ENCODE measurements at regions not wholly inside any gene's neighbourhood (a gene's known extent, or its start where the extent isn't known, plus 50 kb on each side); places are given as distances from the start of the nearest gene placed in this dataset.
"Not testable (repeated sequence)": the region's sequence is repeated elsewhere in the genome, so short reads cannot be mapped to it uniquely, and the experiment has no call there.

GRCh38 chr3:104150724-104151123, 1216.0 kb upstream of the ALCAM start:
- Mint-ChIP-seq H3K27me3 (no peaks in the 10 kb centered on the region), H3K4me1 (no peaks in the 10 kb centered on the region), H3K9me3 (no peaks in the 10 kb centered on the region), H3K36me3 (no peaks in the 10 kb centered on the region), H3K27ac (no peak overlapping the region), H3K4me3 (no peak overlapping the region)
- no peak for ATAC-seq

- H3K4me1 Mint-ChIP-seq = no peaks in the 10 kb centered on the region
- no peaks in the 10 kb centered on the region for H3K36me3 Mint-ChIP-seq
- no peaks in the 10 kb centered on the region for H3K27me3 Mint-ChIP-seq
- ATAC-seq = no peak
- no peaks in the 10 kb centered on the region for H3K9me3 Mint-ChIP-seq
- H3K4me3 Mint-ChIP-seq = no peak overlapping the region
- H3K27ac Mint-ChIP-seq = no peak overlapping the region
These were observed 1211.8 kb upstream of the ALCAM start for GRCh38 chr3:104154896-104155295.

- Mint-ChIP-seq H3K9me3 (peaks cover 13% of the 10 kb centered on the region), H3K27ac (no peak overlapping the region), H3K4me3 (no peak overlapping the region), H3K27me3 (peaks cover 8% of the 10 kb centered on the region), H3K4me1 (no peaks in the 10 kb centered on the region), H3K36me3 (peaks cover 5% of the 10 kb centered on the region)
- no peak for ATAC-seq
These were observed 1200.8 kb upstream of the ALCAM start for GRCh38 chr3:104165866-104166265.

GRCh38 chr3:104168386-104168785, 1198.3 kb upstream of the ALCAM start:
- Mint-ChIP-seq H3K27ac (no peak overlapping the region), H3K4me3 (no peak overlapping the region), H3K9me3 (peaks cover 13% of the 10 kb centered on the region), H3K36me3 (peaks cover 5% of the 10 kb centered on the region), H3K27me3 (peaks cover 10% of the 10 kb centered on the region), H3K4me1 (no peaks in the 10 kb centered on the region)
- ATAC-seq = no peak

- H3K4me1 Mint-ChIP-seq = no peaks in the 10 kb centered on the region
- no peak for ATAC-seq
These were observed 1191.0 kb upstream of the ALCAM start for GRCh38 chr3:104175696-104176095.

GRCh38 chr3:104176706-104177105, 1190.0 kb upstream of the ALCAM start:
- ATAC-seq = no peak
- no peaks in the 10 kb centered on the region for H3K27me3 Mint-ChIP-seq
- H3K4me1 Mint-ChIP-seq = no peaks in the 10 kb centered on the region
- H3K4me3 Mint-ChIP-seq = no peak overlapping the region
- no peak overlapping the region for H3K27ac Mint-ChIP-seq
- H3K36me3 Mint-ChIP-seq = no peaks in the 10 kb centered on the region
- no peaks in the 10 kb centered on the region for H3K9me3 Mint-ChIP-seq

More at GRCh38 chr3:104175696-104176095, 1191.0 kb upstream of the ALCAM start:
- Mint-ChIP-seq H3K27ac (no peak overlapping the region), H3K36me3 (no peaks in the 10 kb centered on the region), H3K9me3 (no peaks in the 10 kb centered on the region), H3K27me3 (peaks cover 4% of the 10 kb centered on the region), H3K4me3 (no peak overlapping the region)

- Mint-ChIP-seq H3K27ac (no peak overlapping the region), H3K27me3 (no peaks in the 10 kb centered on the region), H3K4me3 (no peak overlapping the region), H3K36me3 (no peaks in the 10 kb centered on the region), H3K4me1 (no peaks in the 10 kb centered on the region), H3K9me3 (no peaks in the 10 kb centered on the region)
- no peak for ATAC-seq
These were observed 1188.0 kb upstream of the ALCAM start for GRCh38 chr3:104178680-104179079.

GRCh38 chr3:104180906-104181305, 1185.8 kb upstream of the ALCAM start:
- H3K36me3 Mint-ChIP-seq = no peaks in the 10 kb centered on the region

GRCh38 chr3:104190681-104191080, 1176.0 kb upstream of the ALCAM start:
- Mint-ChIP-seq H3K27me3 (no peaks in the 10 kb centered on the region), H3K27ac (no peak overlapping the region), H3K4me1 (no peaks in the 10 kb centered on the region), H3K36me3 (no peaks in the 10 kb centered on the region), H3K4me3 (no peak overlapping the region), H3K9me3 (no peaks in the 10 kb centered on the region)
- ATAC-seq = no peak

More at GRCh38 chr3:104180906-104181305, 1185.8 kb upstream of the ALCAM start:
- Mint-ChIP-seq H3K27ac (no peak overlapping the region), H3K4me1 (no peaks in the 10 kb centered on the region), H3K9me3 (no peaks in the 10 kb centered on the region), H3K27me3 (no peaks in the 10 kb centered on the region), H3K4me3 (no peak overlapping the region)
- ATAC-seq = no peak

GRCh38 chr3:104198131-104198530, 1168.6 kb upstream of the ALCAM start:
- no peaks in the 10 kb centered on the region for H3K27me3 Mint-ChIP-seq
- no peak overlapping the region for H3K4me3 Mint-ChIP-seq
- H3K36me3 Mint-ChIP-seq = no peaks in the 10 kb centered on the region
- ATAC-seq = no peak
- H3K4me1 Mint-ChIP-seq = no peaks in the 10 kb centered on the region
- H3K27ac Mint-ChIP-seq = no peak overlapping the region
- H3K9me3 Mint-ChIP-seq = no peaks in the 10 kb centered on the region

GRCh38 chr3:104206925-104207324, 1159.8 kb upstream of the ALCAM start:
- Mint-ChIP-seq H3K4me1 (no peaks in the 10 kb centered on the region), H3K27me3 (no peaks in the 10 kb centered on the region), H3K36me3 (no peaks in the 10 kb centered on the region), H3K4me3 (no peak overlapping the region), H3K9me3 (no peaks in the 10 kb centered on the region), H3K27ac (no peak overlapping the region)
- ATAC-seq = no peak

GRCh38 chr3:104214277-104214676, 1152.4 kb upstream of the ALCAM start:
- no peak overlapping the region for H3K4me3 Mint-ChIP-seq
- H3K27me3 Mint-ChIP-seq = no peaks in the 10 kb centered on the region
- H3K27ac Mint-ChIP-seq = no peak overlapping the region
- ATAC-seq = no peak
- peaks cover 7% of the 10 kb centered on the region for H3K4me1 Mint-ChIP-seq
- H3K36me3 Mint-ChIP-seq = no peaks in the 10 kb centered on the region
- H3K9me3 Mint-ChIP-seq = no peaks in the 10 kb centered on the region

- no peaks in the 10 kb centered on the region for H3K27me3 Mint-ChIP-seq
- peaks cover 7% of the 10 kb centered on the region for H3K4me1 Mint-ChIP-seq
- no peaks in the 10 kb centered on the region for H3K9me3 Mint-ChIP-seq
- no peak overlapping the region for H3K4me3 Mint-ChIP-seq
- no peak overlapping the region for H3K27ac Mint-ChIP-seq
- ATAC-seq = no peak
- H3K36me3 Mint-ChIP-seq = no peaks in the 10 kb centered on the region
These were observed 1151.8 kb upstream of the ALCAM start for GRCh38 chr3:104214937-104215336.

GRCh38 chr3:104219046-104219445, 1147.7 kb upstream of the ALCAM start:
- not testable (repeated sequence) for H3K4me1 Mint-ChIP-seq, H3K9me3 Mint-ChIP-seq, H3K36me3 Mint-ChIP-seq, H3K4me3 Mint-ChIP-seq, H3K27me3 Mint-ChIP-seq, ATAC-seq, H3K27ac Mint-ChIP-seq

- Mint-ChIP-seq H3K27me3 (no peaks in the 10 kb centered on the region), H3K4me1 (no peaks in the 10 kb centered on the region), H3K9me3 (no peaks in the 10 kb centered on the region), H3K36me3 (no peaks in the 10 kb centered on the region), H3K4me3 (no peak overlapping the region), H3K27ac (no peak overlapping the region)
- no peak for ATAC-seq
These were observed 1132.1 kb upstream of the ALCAM start for GRCh38 chr3:104234442-104235194.

GRCh38 chr3:104244680-104245220, 1122.0 kb upstream of the ALCAM start:
- H3K4me1 Mint-ChIP-seq = no peaks in the 10 kb centered on the region
- ATAC-seq = no peak
- no peak overlapping the region for H3K4me3 Mint-ChIP-seq
- H3K9me3 Mint-ChIP-seq = peaks cover 6% of the 10 kb centered on the region
- H3K27me3 Mint-ChIP-seq = no peaks in the 10 kb centered on the region
- no peak overlapping the region for H3K27ac Mint-ChIP-seq
- H3K36me3 Mint-ChIP-seq = peaks cover 8% of the 10 kb centered on the region
